ENCODE measurements at regions not wholly inside any gene's neighbourhood (a gene's known extent, or its start where the extent isn't known, plus 50 kb on each side); places are given as distances from the start of the nearest gene placed in this dataset.

- ChIA-PET POLR2A (no interaction called here), CTCF (no interaction called here)
- H3K4me3 ChIP-seq (ENCODE audit: low read depth, low read length): no peak overlapping the region
These were observed 115.1 kb upstream of the RET start for GRCh38 chr10:42961796-42962109.

GRCh38 chr10:42962110-42962901 is 114.6 kb upstream of the RET start:
- H3K4me3 ChIP-seq (ENCODE audit: low read depth, low read length): no peak overlapping the region
- ChIA-PET POLR2A (no interaction called here), CTCF (no interaction called here)
- no peak for TF ChIP-seq WT1 (tag by site-specific recombination; IDR thresholded peaks at IDR 0.05)
- no peak for TF ChIP-seq GLIS1 (tag by site-specific recombination; IDR thresholded peaks at IDR 0.05)
- TF ChIP-seq HOXC10 (CRISPR knock-in tag; IDR thresholded peaks at IDR 0.05): no peak
- no peak for TF ChIP-seq ZNF292 (tag by site-specific recombination; IDR thresholded peaks at IDR 0.05; ENCODE audit: borderline replicate concordance, low read depth)
- TF ChIP-seq ZNF138 (tag by site-specific recombination; IDR thresholded peaks at IDR 0.05; ENCODE audit: borderline replicate concordance): no peak
- no peak for TF ChIP-seq KLF1 (tag by site-specific recombination; IDR thresholded peaks at IDR 0.05)
- no peak for TF ChIP-seq ZNF341 (tag by site-specific recombination; IDR thresholded peaks at IDR 0.05; ENCODE audit: low read depth)
- no peak for TF ChIP-seq ZNF692 (tag by site-specific recombination; IDR thresholded peaks at IDR 0.05)
- TF ChIP-seq ZNF174 (tag by site-specific recombination; IDR thresholded peaks at IDR 0.05): no peak
- no peak for TF ChIP-seq ZNF513 (tag by site-specific recombination; IDR thresholded peaks at IDR 0.05)
- no peak for TF ChIP-seq ZNF624 (tag by site-specific recombination; IDR thresholded peaks at IDR 0.05)
- TF ChIP-seq ZNF639 (tag by site-specific recombination; IDR thresholded peaks at IDR 0.05): no peak
- TF ChIP-seq ZNF362 (tag by site-specific recombination; IDR thresholded peaks at IDR 0.05): no peak
- H3K36me3 ChIP-seq (ENCODE audit: control insufficient read depth in 2 of 2, insufficient read depth in 1 of 2, low read length in 2 of 2): no peaks in the 10 kb centered on the region
- no peaks in the 10 kb centered on the region; the same call in 1 of the 2 replicates for H3K4me1 ChIP-seq (ENCODE audit: control insufficient read depth, insufficient read depth, low read length)
- no peaks in the 10 kb centered on the region for H3K9me3 ChIP-seq (ENCODE audit: control insufficient read depth, insufficient read depth, low read depth, low read length)
- no peak overlapping the region for H3K27ac ChIP-seq (ENCODE audit: extremely low read depth, low read depth, low read length)

More at GRCh38 chr10:42961796-42962109, 115.1 kb upstream of the RET start:
- H3K4me1 ChIP-seq (ENCODE audit: control insufficient read depth, insufficient read depth, low read length): no peaks in the 10 kb centered on the region; the same call in 1 of the 2 replicates
- no peaks in the 10 kb centered on the region for H3K36me3 ChIP-seq (ENCODE audit: control insufficient read depth in 2 of 2, insufficient read depth in 1 of 2, low read length in 2 of 2)
- H3K27ac ChIP-seq (ENCODE audit: extremely low read depth, low read depth, low read length): no peak overlapping the region
- TF ChIP-seq ZNF174 (tag by site-specific recombination; IDR thresholded peaks at IDR 0.05) (no peak), REPIN1 (tag by site-specific recombination; IDR thresholded peaks at IDR 0.05; ENCODE audit: low read depth) (no peak), ZSCAN5A (tag by site-specific recombination; IDR thresholded peaks at IDR 0.05) (no peak), HIC1 (tag by site-specific recombination; IDR thresholded peaks at IDR 0.05) (no peak)
- H3K9me3 ChIP-seq (ENCODE audit: control insufficient read depth, insufficient read depth, low read depth, low read length): no peaks in the 10 kb centered on the region

All from HEK293 (cell line).